Neural cell (in vitro differentiated cells): ENCODE measurements at regions not wholly inside any gene's neighbourhood (a gene's known extent, or its start where the extent isn't known, plus 50 kb on each side); places are given as distances from the start of the nearest gene placed in this dataset.

Experiments used
- H2AFZ ChIP-seq: fragments of 200-600, 300-800 bp; sonication (generic), shearing (Covaris generic); 2 replicates; pipeline ENCODE4 v1.6.0; 2014; ENCODE audit warnings: low read depth, mild to moderate bottlenecking, antibody characterized with exemption, low read length, moderate library complexity
- H3F3A ChIP-seq: fragments of 200-600 bp; shearing (Covaris generic); 2 replicates; pipeline ENCODE4 v1.6.1; 2016; ENCODE audit warnings: mild to moderate bottlenecking, moderate library complexity, mixed read lengths, antibody characterized with exemption, low read length; ENCODE audit not compliant: insufficient read depth, poor library complexity, severe bottlenecking
- H3K27ac ChIP-seq: fragments of 200-600, 300-800 bp; sonication (generic), shearing (Covaris generic); 2 replicates; pipeline ENCODE4 v1.5.1; 2014; ENCODE audit warnings: mild to moderate bottlenecking, low read length, moderate library complexity
- H3K27me3 ChIP-seq: fragments of 300-800, 200-600 bp; sonication (generic), shearing (Covaris generic); 2 replicates; pipeline ENCODE4 v1.6.0; 2014; ENCODE audit warnings: mild to moderate bottlenecking, low read depth, low read length, moderate library complexity; ENCODE audit not compliant: insufficient read depth
- H3K36me3 ChIP-seq: fragments of 300-800, 200-600 bp; sonication (generic), shearing (Covaris generic); 2 replicates; pipeline ENCODE4 v1.5.1; 2014; ENCODE audit warnings: mild to moderate bottlenecking, antibody characterized with exemption, low read length, moderate library complexity; ENCODE audit not compliant: insufficient read depth
- H3K4me2 ChIP-seq: fragments of 300-800, 200-600 bp; sonication (generic), shearing (Covaris generic); 2 replicates; pipeline ENCODE4 v1.6.0; 2014; ENCODE audit warnings: mild to moderate bottlenecking, low read length
- H3K4me3 ChIP-seq: fragments of 300-800, 200-600 bp; sonication (generic), shearing (Covaris generic); 2 replicates; pipeline ENCODE4 v1.5.1; 2014; ENCODE audit warnings: mild to moderate bottlenecking, low read length, moderate library complexity
- H3K79me2 ChIP-seq: fragments of 200-600 bp; shearing (Covaris generic); replicated peaks from 2 replicates; pipeline ENCODE4 v1.6.0; 2014; ENCODE audit warnings: mild to moderate bottlenecking, low read length, moderate library complexity; ENCODE audit not compliant: insufficient read depth
- H3K9ac ChIP-seq: fragments of 300-800, 200-600 bp; sonication (generic), shearing (Covaris generic); 2 replicates; pipeline ENCODE4 v1.6.1; 2016; ENCODE audit warnings: mild to moderate bottlenecking, low read length, mixed read lengths
- H3K9me2 ChIP-seq: fragments of 200-600 bp; shearing (Covaris generic); 2 replicates; pipeline ENCODE4 v1.6.1; 2016; ENCODE audit warnings: mild to moderate bottlenecking, low read length, mixed read lengths; ENCODE audit not compliant: insufficient read depth
- H3K9me3 ChIP-seq: fragments of 200-600, 300-800 bp; sonication (generic), shearing (Covaris generic); 2 replicates; pipeline ENCODE4 v1.6.1; 2016; ENCODE audit warnings: mild to moderate bottlenecking, mixed run types, low read length, moderate library complexity, mixed read lengths
- H4K20me1 ChIP-seq: fragments of 200-600 bp; shearing (Covaris generic); 2 replicates; pipeline ENCODE4 v1.6.1; 2016; ENCODE audit warnings: mild to moderate bottlenecking, mixed run types; ENCODE audit not compliant: insufficient read depth
- EP300 ChIP-seq: fragments of 450-650 bp; conservative IDR thresholded peaks from 2 replicates; pipeline ENCODE4 v1.6.1; 2014; ENCODE audit warnings: antibody characterized with exemption, mild to moderate bottlenecking, moderate library complexity; ENCODE audit not compliant: poor library complexity, severe bottlenecking
- EZH2 ChIP-seq: fragments of 200-600, 300-800 bp; shearing (Covaris generic), sonication (generic); IDR thresholded peaks from 2 replicates; pipeline ENCODE4 v1.6.1; 2014; ENCODE audit warnings: antibody characterized with exemption, low read length, borderline replicate concordance, mild to moderate bottlenecking; ENCODE audit not compliant: insufficient read depth, poor library complexity, severe bottlenecking
- MXI1 ChIP-seq: fragments of 450-650 bp; conservative IDR thresholded peaks from 2 replicates; pipeline ENCODE4 v1.6.1; 2014; ENCODE audit warnings: antibody characterized with exemption, mild to moderate bottlenecking; ENCODE audit not compliant: poor library complexity, severe bottlenecking
- POLR2AphosphoS5 ChIP-seq: IDR thresholded peaks from 2 replicates; pipeline ENCODE4 v1.6.1; 2012
- RAD21 ChIP-seq: fragments of 450-650 bp; conservative IDR thresholded peaks from 2 replicates; pipeline ENCODE4 v1.6.1; 2014; ENCODE audit warnings: antibody characterized with exemption, mild to moderate bottlenecking, moderate library complexity
- SMC3 ChIP-seq: fragments of 450-650 bp; conservative IDR thresholded peaks from 2 replicates; pipeline ENCODE4 v1.6.1; 2014; ENCODE audit warnings: antibody characterized with exemption, mild to moderate bottlenecking, moderate library complexity; ENCODE audit not compliant: poor library complexity
- TAF1 ChIP-seq: IDR thresholded peaks from 2 replicates; pipeline ENCODE4 v1.6.1; 2012; ENCODE audit warnings: low read depth
- TF ChIP-seq, protein P1 (sequence below): IDR thresholded peaks from 2 replicates; pipeline ENCODE4 v1.6.1; 2012; ENCODE audit warnings: borderline replicate concordance
- TF ChIP-seq, protein P2 (sequence below): fragments of 450-650 bp; IDR thresholded peaks from 2 replicates; pipeline ENCODE4 v1.5.1; 2014; ENCODE audit warnings: antibody characterized with exemption, mild to moderate bottlenecking, moderate library complexity; ENCODE audit not compliant: poor library complexity, severe bottlenecking

DNA sequence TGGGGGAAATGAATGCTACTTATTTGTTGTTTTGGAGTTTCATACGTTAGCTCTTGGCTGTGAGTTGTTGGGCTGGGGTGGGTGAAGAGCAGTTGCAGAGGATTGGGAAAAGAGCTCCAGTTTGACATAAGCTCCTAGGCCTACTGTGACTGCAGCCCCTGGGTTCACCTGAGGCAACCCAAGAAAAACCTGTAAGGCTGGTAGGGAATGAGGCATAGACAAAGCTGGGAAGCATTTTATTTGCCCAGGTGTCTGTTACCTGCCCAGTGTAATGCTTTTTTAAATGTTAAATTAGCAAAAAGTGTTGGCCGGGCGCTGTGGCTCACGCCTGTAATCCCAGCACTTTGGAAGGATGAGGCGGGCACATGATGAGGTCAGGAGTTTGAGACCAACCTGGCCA, 160.0 kb downstream of the FHIP1A start:
- Histone ChIP-seq H3K4me2 (no peak overlapping the region), H3K9me3 (no peaks in the 10 kb centered on the region), H3K4me3 (no peak overlapping the region), H3K79me2 (no peaks in the 10 kb centered on the region), H2AFZ (no peak overlapping the region), H3K9ac (no peak overlapping the region), H3K27me3 (no peaks in the 10 kb centered on the region), H3F3A (peaks cover 4% of the 10 kb centered on the region), H3K27ac (no peak overlapping the region), H4K20me1 (no peaks in the 10 kb centered on the region), H3K9me2 (no peaks in the 10 kb centered on the region), H3K36me3 (no peaks in the 10 kb centered on the region)
- TF ChIP-seq MXI1 (no peak), RAD21 (no peak), EP300 (no peak), TAF1 (no peak), SMC3 (no peak), POLR2AphosphoS5 (no peak), EZH2 (no peak)
- TF ChIP-seq, protein P1, sequence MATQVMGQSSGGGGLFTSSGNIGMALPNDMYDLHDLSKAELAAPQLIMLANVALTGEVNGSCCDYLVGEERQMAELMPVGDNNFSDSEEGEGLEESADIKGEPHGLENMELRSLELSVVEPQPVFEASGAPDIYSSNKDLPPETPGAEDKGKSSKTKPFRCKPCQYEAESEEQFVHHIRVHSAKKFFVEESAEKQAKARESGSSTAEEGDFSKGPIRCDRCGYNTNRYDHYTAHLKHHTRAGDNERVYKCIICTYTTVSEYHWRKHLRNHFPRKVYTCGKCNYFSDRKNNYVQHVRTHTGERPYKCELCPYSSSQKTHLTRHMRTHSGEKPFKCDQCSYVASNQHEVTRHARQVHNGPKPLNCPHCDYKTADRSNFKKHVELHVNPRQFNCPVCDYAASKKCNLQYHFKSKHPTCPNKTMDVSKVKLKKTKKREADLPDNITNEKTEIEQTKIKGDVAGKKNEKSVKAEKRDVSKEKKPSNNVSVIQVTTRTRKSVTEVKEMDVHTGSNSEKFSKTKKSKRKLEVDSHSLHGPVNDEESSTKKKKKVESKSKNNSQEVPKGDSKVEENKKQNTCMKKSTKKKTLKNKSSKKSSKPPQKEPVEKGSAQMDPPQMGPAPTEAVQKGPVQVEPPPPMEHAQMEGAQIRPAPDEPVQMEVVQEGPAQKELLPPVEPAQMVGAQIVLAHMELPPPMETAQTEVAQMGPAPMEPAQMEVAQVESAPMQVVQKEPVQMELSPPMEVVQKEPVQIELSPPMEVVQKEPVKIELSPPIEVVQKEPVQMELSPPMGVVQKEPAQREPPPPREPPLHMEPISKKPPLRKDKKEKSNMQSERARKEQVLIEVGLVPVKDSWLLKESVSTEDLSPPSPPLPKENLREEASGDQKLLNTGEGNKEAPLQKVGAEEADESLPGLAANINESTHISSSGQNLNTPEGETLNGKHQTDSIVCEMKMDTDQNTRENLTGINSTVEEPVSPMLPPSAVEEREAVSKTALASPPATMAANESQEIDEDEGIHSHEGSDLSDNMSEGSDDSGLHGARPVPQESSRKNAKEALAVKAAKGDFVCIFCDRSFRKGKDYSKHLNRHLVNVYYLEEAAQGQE: no peak
- TF ChIP-seq, protein P2, sequence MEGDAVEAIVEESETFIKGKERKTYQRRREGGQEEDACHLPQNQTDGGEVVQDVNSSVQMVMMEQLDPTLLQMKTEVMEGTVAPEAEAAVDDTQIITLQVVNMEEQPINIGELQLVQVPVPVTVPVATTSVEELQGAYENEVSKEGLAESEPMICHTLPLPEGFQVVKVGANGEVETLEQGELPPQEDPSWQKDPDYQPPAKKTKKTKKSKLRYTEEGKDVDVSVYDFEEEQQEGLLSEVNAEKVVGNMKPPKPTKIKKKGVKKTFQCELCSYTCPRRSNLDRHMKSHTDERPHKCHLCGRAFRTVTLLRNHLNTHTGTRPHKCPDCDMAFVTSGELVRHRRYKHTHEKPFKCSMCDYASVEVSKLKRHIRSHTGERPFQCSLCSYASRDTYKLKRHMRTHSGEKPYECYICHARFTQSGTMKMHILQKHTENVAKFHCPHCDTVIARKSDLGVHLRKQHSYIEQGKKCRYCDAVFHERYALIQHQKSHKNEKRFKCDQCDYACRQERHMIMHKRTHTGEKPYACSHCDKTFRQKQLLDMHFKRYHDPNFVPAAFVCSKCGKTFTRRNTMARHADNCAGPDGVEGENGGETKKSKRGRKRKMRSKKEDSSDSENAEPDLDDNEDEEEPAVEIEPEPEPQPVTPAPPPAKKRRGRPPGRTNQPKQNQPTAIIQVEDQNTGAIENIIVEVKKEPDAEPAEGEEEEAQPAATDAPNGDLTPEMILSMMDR: no peak

DNA sequence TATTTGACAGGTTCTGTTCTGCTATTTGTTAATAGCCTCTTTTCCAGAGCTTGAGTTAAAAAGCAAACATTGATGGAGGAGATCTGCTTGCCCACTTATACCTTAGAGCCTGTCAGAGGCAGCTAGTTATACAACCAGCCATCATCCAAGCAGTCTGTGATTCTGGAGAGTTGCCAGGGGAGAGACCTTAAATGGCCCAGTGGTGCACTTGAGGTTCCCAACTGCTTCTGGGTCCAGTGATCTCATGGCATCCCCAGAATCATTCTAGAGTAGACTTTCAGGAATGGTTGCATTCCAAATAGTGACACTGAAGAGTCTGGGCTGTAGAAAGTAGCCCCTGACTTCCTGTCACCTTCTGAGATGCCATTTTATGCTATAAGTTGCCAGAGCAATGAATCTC, 160.7 kb downstream of the FHIP1A start:
- Histone ChIP-seq H3K9me2 (no peaks in the 10 kb centered on the region), H3K9ac (no peak overlapping the region)
- TF ChIP-seq TAF1 (no peak), EZH2 (no peak), MXI1 (no peak), EP300 (no peak), RAD21 (no peak), POLR2AphosphoS5 (no peak), SMC3 (no peak)
- TF ChIP-seq, protein P2: no peak
- TF ChIP-seq, protein P1: no peak

More for the DNA sequence above, 160.7 kb downstream of the FHIP1A start:
- H3F3A ChIP-seq: peaks cover 4% of the 10 kb centered on the region
- H3K27ac ChIP-seq: no peak overlapping the region
- no peaks in the 10 kb centered on the region for H3K27me3 ChIP-seq
- H3K9me3 ChIP-seq: no peaks in the 10 kb centered on the region
- H3K79me2 ChIP-seq: no peaks in the 10 kb centered on the region
- no peak overlapping the region for H3K4me2 ChIP-seq
- H4K20me1 ChIP-seq: no peaks in the 10 kb centered on the region
- no peak overlapping the region for H2AFZ ChIP-seq
- H3K36me3 ChIP-seq: no peaks in the 10 kb centered on the region
- H3K4me3 ChIP-seq: no peak overlapping the region
